ENCODE measurements at regions not wholly inside any gene's neighbourhood (a gene's known extent, or its start where the extent isn't known, plus 50 kb on each side); places are given as distances from the start of the nearest gene placed in this dataset.
"Not testable (repeated sequence)": the region's sequence is repeated elsewhere in the genome, so short reads cannot be mapped to it uniquely, and the experiment has no call there.

- intact Hi-C loops (cut with micrococcal nuclease) = not testable (repeated sequence)
These were observed 638.9 kb downstream of the SLC16A7 start for GRCh38 chr12:60234611-60235195.

GRCh38 chr12:60235261-60235660 lies 639.4 kb downstream of the SLC16A7 start:
- intact Hi-C loops (cut with micrococcal nuclease) = no loop called here

- intact Hi-C loops (cut with micrococcal nuclease) = not testable (repeated sequence)
These were observed 640.6 kb downstream of the SLC16A7 start for GRCh38 chr12:60236416-60236815.

GRCh38 chr12:60240891-60241290 lies 645.1 kb downstream of the SLC16A7 start:
- intact Hi-C loops (cut with micrococcal nuclease) = no loop called here

- intact Hi-C loops (cut with micrococcal nuclease) = no loop called here
These were observed 655.3 kb downstream of the SLC16A7 start for GRCh38 chr12:60251091-60251490.

- intact Hi-C loops (cut with micrococcal nuclease) = no loop called here
These were observed 656.7 kb downstream of the SLC16A7 start for GRCh38 chr12:60252359-60253096.

GRCh38 chr12:60255044-60255443 lies 659.2 kb downstream of the SLC16A7 start:
- intact Hi-C loops (cut with micrococcal nuclease) = no loop called here

GRCh38 chr12:60257063-60257462 lies 661.2 kb downstream of the SLC16A7 start:
- intact Hi-C loops (cut with micrococcal nuclease) = no loop called here

GRCh38 chr12:60259225-60259624 lies 663.4 kb downstream of the SLC16A7 start:
- intact Hi-C loops (cut with micrococcal nuclease) = no loop called here

GRCh38 chr12:60262378-60262777 lies 666.5 kb downstream of the SLC16A7 start:
- intact Hi-C loops (cut with micrococcal nuclease) = no loop called here

- intact Hi-C loops (cut with micrococcal nuclease) = no loop called here
These were observed 667.3 kb downstream of the SLC16A7 start for GRCh38 chr12:60263161-60263560.

GRCh38 chr12:60263836-60264493 lies 668.1 kb downstream of the SLC16A7 start:
- intact Hi-C loops (cut with micrococcal nuclease) = no loop called here

GRCh38 chr12:60265741-60266140 lies 669.9 kb downstream of the SLC16A7 start:
- intact Hi-C loops (cut with micrococcal nuclease) = no loop called here

- intact Hi-C loops (cut with micrococcal nuclease) = no loop called here
These were observed 670.6 kb downstream of the SLC16A7 start for GRCh38 chr12:60266381-60266852.

- intact Hi-C loops (cut with micrococcal nuclease) = no loop called here
These were observed 673.9 kb downstream of the SLC16A7 start for GRCh38 chr12:60269611-60270269.

GRCh38 chr12:60271816-60272215 lies 676.0 kb downstream of the SLC16A7 start:
- intact Hi-C loops (cut with micrococcal nuclease) = no loop called here

GRCh38 chr12:60278209-60278608 lies 682.4 kb downstream of the SLC16A7 start:
- intact Hi-C loops (cut with micrococcal nuclease) = no loop called here

GRCh38 chr12:60279221-60279620 lies 683.4 kb downstream of the SLC16A7 start:
- intact Hi-C loops (cut with micrococcal nuclease) = no loop called here

- intact Hi-C loops (cut with micrococcal nuclease) = no loop called here
These were observed 685.7 kb downstream of the SLC16A7 start for GRCh38 chr12:60281522-60281921.

- intact Hi-C loops (cut with micrococcal nuclease) = no loop called here
These were observed 694.7 kb downstream of the SLC16A7 start for GRCh38 chr12:60290532-60290931.

- intact Hi-C loops (cut with micrococcal nuclease) = no loop called here
These were observed 712.6 kb downstream of the SLC16A7 start for GRCh38 chr12:60308366-60308991.

Data from T-helper 1 cell treated with Interleukin-12 subunit alpha and Interleukin-12 subunit beta and Interleukin-4 antibody, amounts not matched to agents 30 ng/mL and 1 ng/mL, for 36 hours (primary cell).